SJCRH30 (cell line): ENCODE measurements at regions not wholly inside any gene's neighbourhood (a gene's known extent, or its start where the extent isn't known, plus 50 kb on each side); places are given as distances from the start of the nearest gene placed in this dataset.
A peak's percentile ranks its signal among the peaks of the same experiment; 100 is the strongest.

Experiments
- DNase-seq, 2 experiments: peaks; one replicate each; pipeline ENCODE4 v3.0.0-alpha.2; 2015 to 2020
- H3K27ac ChIP-seq: fragments of 250-450 bp; sonication (Bioruptor Pico); 2 replicates; pipeline ENCODE4 v1.5.1; 2020; ENCODE audit warnings: mild to moderate bottlenecking, moderate library complexity
- H3K27me3 ChIP-seq: fragments of 250-450 bp; sonication (Bioruptor Pico); 2 replicates; pipeline ENCODE4 v1.5.1; 2020; ENCODE audit warnings: mild to moderate bottlenecking, moderate library complexity
- H3K36me3 ChIP-seq: fragments of 250-450 bp; sonication (Bioruptor Pico); 2 replicates; pipeline ENCODE4 v1.5.1; 2020; ENCODE audit warnings: mild to moderate bottlenecking, moderate library complexity
- H3K4me1 ChIP-seq: fragments of 250-450 bp; sonication (Bioruptor Pico); 2 replicates; pipeline ENCODE4 v1.5.1; 2020; ENCODE audit warnings: mild to moderate bottlenecking, moderate library complexity
- H3K4me3 ChIP-seq: fragments of 250-450 bp; sonication (Bioruptor Pico); 2 replicates; pipeline ENCODE4 v1.5.1; 2020; ENCODE audit warnings: mild to moderate bottlenecking, moderate library complexity
- H3K9me3 ChIP-seq: fragments of 250-450 bp; sonication (Bioruptor Pico); replicated peaks from 2 replicates; pipeline ENCODE4 v1.5.1; 2020; ENCODE audit warnings: mild to moderate bottlenecking, moderate library complexity

DNA sequence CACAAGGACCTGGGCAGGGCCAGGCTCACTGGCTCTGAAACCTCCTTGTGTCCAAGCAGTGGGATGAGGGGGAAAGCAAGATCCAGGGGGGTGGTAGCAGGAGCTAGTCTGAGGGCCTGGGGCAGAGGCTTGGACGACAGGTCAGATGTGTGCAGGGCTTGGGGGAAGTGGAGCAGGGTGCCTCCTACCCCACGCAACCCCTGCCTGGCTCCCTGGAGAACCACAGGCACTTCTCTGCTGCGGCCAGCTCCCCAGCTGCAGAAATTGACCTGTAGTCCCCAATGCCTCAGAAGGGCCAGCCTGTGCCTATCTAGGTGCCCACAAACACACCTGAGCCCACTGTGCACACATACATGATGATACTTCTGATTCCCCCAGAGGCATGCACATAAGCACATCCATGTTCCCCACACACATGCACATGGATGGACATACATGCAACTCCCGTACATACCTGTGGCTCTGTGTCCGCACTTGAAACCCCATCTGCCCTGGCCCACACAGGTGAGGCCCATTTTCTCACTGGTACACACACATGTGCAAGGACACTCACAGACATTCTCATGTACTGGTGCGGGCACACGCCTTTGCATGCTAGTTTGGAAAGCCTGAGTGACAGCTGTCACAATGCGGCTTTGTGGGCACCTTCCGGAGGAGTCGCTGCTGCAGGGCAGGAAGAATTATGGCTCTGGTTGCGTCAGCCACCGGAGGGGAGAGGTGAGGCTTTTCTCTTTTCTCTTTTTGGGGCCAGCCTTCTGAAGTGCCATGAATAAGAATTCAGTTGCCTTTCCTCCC is 247.2 kb upstream of the CSF3R start:
- DNase-seq, result no peak
- no peaks in the 10 kb centered on the region for H3K4me1 ChIP-seq

GRCh38 chr1:36729289-36729688 is 246.6 kb upstream of the CSF3R start:
- DNase-seq, result no peak
- Histone ChIP-seq H3K4me3 (no peak overlapping the region), H3K27me3 (peaks cover 28% of the 10 kb centered on the region), H3K36me3 (no peaks in the 10 kb centered on the region), H3K27ac (no peak overlapping the region), H3K9me3 (no peaks in the 10 kb centered on the region), H3K4me1 (no peaks in the 10 kb centered on the region)

More for the DNA sequence above, 247.2 kb upstream of the CSF3R start:
- peaks cover 28% of the 10 kb centered on the region for H3K27me3 ChIP-seq
- no peak overlapping the region for H3K27ac ChIP-seq
- no peaks in the 10 kb centered on the region for H3K9me3 ChIP-seq
- H3K36me3 ChIP-seq, result no peaks in the 10 kb centered on the region
- H3K4me3 ChIP-seq, result no peak overlapping the region

GRCh38 chr1:36728846-36729245 is 246.1 kb upstream of the CSF3R start:
- Histone ChIP-seq H3K27ac (no peak overlapping the region), H3K4me1 (no peaks in the 10 kb centered on the region), H3K36me3 (no peaks in the 10 kb centered on the region), H3K27me3 (peaks cover 28% of the 10 kb centered on the region), H3K4me3 (no peak overlapping the region), H3K9me3 (no peaks in the 10 kb centered on the region)
- DNase-seq, result no peak

- Histone ChIP-seq H3K9me3 (no peaks in the 10 kb centered on the region), H3K27me3 (peaks cover 28% of the 10 kb centered on the region), H3K4me1 (no peaks in the 10 kb centered on the region)
These were observed 245.3 kb upstream of the CSF3R start for GRCh38 chr1:36728051-36728450.

DNA sequence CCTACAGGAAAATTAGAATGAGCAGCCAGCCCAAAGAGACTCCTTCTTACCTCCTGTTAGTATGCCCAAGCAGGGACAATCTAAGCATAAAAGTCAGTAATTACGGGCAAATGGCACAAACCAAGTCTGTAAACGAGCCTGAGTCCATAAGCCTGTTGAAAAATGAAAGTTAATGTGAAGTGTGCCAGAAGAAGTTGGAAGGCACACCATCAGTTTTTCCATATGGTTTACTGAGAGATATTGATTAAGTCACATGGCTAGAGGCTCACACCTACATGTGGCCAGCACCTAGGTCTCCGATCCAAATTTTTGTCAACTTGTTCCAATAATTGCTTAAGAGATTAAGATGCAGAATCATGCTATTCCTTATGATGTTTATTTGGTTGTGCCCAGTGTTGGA is 242.4 kb upstream of the CSF3R start:
- H3K4me3 ChIP-seq, result no peak overlapping the region
- H3K27me3 ChIP-seq, result peaks cover 28% of the 10 kb centered on the region
- H3K27ac ChIP-seq, result no peak overlapping the region
- H3K9me3 ChIP-seq, result no peaks in the 10 kb centered on the region
- H3K4me1 ChIP-seq, result no peaks in the 10 kb centered on the region
- no peaks in the 10 kb centered on the region for H3K36me3 ChIP-seq
- DNase-seq, result no peak

More at GRCh38 chr1:36728051-36728450, 245.3 kb upstream of the CSF3R start:
- Histone ChIP-seq H3K4me3 (no peak overlapping the region), H3K36me3 (no peaks in the 10 kb centered on the region), H3K27ac (no peak overlapping the region)
- DNase-seq, result no peak

DNA sequence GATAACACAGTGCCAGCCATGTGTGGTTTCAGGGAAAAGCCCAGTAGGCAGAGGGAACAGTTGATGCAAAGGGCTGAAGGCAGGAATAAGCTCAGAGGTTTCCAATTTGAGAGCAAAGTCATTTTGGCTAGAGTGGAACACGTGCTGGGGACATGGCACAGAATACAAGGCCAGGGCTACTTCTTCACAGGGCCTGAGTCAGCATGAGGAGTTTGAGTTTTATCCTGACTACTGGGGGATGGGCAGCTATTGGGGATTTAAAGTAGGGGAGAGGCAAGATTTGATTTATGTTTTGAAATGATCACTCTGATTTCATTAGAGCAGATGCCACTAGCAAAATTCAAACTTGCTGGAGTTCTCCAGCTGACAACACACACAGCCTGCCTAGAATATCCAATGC is 241.1 kb upstream of the CSF3R start:
- H3K4me3 ChIP-seq, result no peak overlapping the region
- H3K9me3 ChIP-seq, result no peaks in the 10 kb centered on the region
- no peak for DNase-seq

DNA sequence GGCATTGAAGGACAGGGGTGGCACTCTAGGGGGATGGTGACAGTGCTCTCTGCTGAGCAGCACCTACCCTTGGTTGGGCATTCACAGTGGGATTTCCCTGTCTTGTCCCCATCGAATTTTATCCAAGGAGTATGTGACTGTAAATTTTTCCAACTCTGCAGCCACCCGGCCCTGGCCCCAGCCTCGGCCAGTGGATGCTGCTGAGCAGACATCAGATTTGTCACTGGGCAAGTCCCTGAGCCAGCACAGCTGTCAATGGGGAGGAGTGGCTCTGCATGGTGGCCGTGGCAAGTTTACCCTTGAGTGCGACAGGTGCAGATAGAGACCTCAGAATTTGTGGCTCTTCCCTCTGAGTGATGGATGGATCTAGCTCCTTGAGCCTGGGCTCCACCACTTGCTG is 240.2 kb upstream of the CSF3R start:
- Histone ChIP-seq H3K9me3 (no peaks in the 10 kb centered on the region), H3K4me1 (no peaks in the 10 kb centered on the region), H3K27me3 (peaks cover 9% of the 10 kb centered on the region), H3K4me3 (no peak overlapping the region), H3K27ac (no peak overlapping the region), H3K36me3 (no peaks in the 10 kb centered on the region)
- peak in 1 of 2 experiments; percentile 9 for DNase-seq

More for the DNA sequence above, 241.1 kb upstream of the CSF3R start:
- H3K27me3 ChIP-seq, result peaks cover 16% of the 10 kb centered on the region
- H3K27ac ChIP-seq, result no peak overlapping the region
- H3K4me1 ChIP-seq, result no peaks in the 10 kb centered on the region
- H3K36me3 ChIP-seq, result no peaks in the 10 kb centered on the region

DNA sequence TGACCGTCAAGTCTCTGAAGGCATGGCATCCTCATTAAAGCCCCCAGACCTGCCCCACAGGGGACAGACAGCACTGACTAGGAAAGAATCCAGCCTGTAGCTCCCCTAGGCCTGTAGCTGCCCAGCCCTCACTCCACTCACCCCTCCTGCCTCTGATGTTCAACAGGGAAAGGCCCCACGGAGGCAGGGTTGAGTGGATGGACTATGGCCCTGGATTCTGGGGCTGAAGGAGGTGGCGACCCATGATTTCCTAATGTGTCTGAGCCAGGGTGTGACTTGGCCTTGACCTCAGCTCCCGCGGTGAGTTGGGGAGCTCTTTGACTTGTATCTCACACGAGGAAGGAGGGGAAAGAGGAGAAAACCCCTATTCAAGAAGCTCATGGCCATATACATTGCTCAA is 238.5 kb upstream of the CSF3R start:
- no peak overlapping the region for H3K27ac ChIP-seq
- no peaks in the 10 kb centered on the region for H3K9me3 ChIP-seq
- no peaks in the 10 kb centered on the region for H3K36me3 ChIP-seq
- no peak for DNase-seq
- no peak overlapping the region for H3K4me3 ChIP-seq
- no peaks in the 10 kb centered on the region for H3K4me1 ChIP-seq
- peaks cover 3% of the 10 kb centered on the region for H3K27me3 ChIP-seq

GRCh38 chr1:36717431-36717830 is 234.7 kb upstream of the CSF3R start:
- Histone ChIP-seq H3K9me3 (no peaks in the 10 kb centered on the region), H3K4me3 (no peak overlapping the region), H3K27me3 (peaks cover 22% of the 10 kb centered on the region), H3K4me1 (no peaks in the 10 kb centered on the region), H3K36me3 (no peaks in the 10 kb centered on the region), H3K27ac (no peak overlapping the region)
- no peak for DNase-seq

DNA sequence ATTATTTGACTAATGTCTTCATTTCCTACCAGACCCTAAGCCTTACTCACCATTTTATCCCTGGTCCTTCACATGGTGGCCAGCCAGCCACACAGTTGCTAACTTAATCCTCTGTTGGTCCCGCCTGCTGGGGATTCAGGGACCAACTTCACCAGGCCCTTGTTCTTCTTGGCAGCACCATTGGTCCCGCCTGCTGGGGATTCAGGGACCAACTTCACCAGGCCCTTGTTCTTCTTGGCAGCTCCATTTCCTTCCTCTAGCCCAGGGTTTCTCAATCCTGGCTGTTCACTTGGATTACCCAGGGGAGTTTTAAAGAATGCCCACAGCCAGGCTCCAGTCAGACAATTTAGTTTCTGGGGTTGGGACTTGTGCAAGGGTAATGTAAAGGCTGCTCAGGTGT is 233.1 kb upstream of the CSF3R start:
- no peak overlapping the region for H3K27ac ChIP-seq
- no peaks in the 10 kb centered on the region for H3K4me1 ChIP-seq
- DNase-seq, result no peak
- peaks cover 35% of the 10 kb centered on the region for H3K27me3 ChIP-seq
- no peaks in the 10 kb centered on the region for H3K9me3 ChIP-seq
- no peaks in the 10 kb centered on the region for H3K36me3 ChIP-seq
- no peak overlapping the region for H3K4me3 ChIP-seq

DNA sequence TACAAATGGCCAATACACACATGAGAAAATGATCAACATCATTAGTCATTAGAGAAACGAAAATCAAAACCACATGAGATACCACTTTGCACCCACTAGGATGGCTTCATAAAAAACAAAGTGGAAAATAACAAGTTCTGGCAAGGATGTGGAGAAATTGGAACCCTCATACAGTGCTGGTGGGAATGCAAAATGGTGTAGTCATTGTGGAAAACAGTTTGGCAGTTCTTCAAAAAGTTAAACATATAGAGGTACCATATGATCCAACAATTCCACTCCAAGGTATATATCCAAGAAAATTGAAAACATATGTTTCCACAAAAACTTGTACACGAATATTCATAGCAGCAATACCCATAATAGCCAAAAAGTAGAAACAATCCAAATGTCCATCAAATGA is 231.6 kb upstream of the CSF3R start:
- Histone ChIP-seq H3K4me1 (no peaks in the 10 kb centered on the region), H3K27me3 (peaks cover 50% of the 10 kb centered on the region), H3K4me3 (no peak overlapping the region), H3K9me3 (no peaks in the 10 kb centered on the region), H3K36me3 (no peaks in the 10 kb centered on the region), H3K27ac (no peak overlapping the region)
- no peak for DNase-seq

DNA sequence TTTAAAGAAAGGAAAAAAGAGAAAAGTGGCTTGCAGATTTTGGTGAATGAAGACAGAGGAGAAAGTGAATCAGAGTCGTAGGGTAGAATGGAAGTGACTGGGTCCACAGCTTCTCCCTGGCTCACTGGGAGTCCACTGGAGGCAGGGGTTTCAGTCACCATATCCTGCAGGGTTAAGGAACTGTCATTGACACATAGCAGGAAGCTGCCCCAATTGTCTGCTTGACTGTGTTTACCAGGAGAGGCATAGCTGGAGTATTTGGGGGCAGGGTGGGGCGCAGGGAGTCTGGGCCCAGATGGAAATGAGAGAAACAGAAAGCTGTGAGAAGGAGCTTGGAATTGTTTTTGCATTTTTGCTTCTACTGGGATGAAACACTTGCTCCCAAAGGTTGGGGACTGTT is 228.8 kb upstream of the CSF3R start:
- Histone ChIP-seq H3K27me3 (peaks cover 64% of the 10 kb centered on the region), H3K9me3 (no peaks in the 10 kb centered on the region), H3K4me3 (no peak overlapping the region), H3K27ac (no peak overlapping the region), H3K36me3 (no peaks in the 10 kb centered on the region), H3K4me1 (no peaks in the 10 kb centered on the region)
- no peak for DNase-seq

DNA sequence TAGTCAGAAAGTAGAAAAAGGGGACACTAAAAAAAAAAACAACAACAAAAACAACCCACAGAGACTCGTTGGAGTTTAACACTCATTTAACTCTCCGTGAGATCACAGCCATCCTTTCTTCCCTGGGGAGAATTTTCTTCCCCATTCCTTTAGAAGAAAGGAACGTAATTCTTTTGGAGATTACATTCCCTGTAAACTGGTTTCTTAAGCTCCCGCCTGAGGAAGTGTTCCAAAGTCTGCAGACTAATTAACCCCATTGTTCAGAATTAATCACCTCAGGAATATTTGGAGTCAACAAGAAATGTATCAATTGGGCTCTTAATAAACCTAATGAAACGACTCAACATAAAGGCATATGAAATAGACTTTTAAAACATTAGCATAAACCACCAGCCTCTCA is 228.2 kb upstream of the CSF3R start:
- H3K9me3 ChIP-seq, result no peaks in the 10 kb centered on the region
- H3K27me3 ChIP-seq, result peaks cover 70% of the 10 kb centered on the region
- H3K36me3 ChIP-seq, result no peaks in the 10 kb centered on the region
- no peak overlapping the region for H3K4me3 ChIP-seq
- DNase-seq, result no peak
- H3K4me1 ChIP-seq, result no peaks in the 10 kb centered on the region
- H3K27ac ChIP-seq, result no peak overlapping the region

DNA sequence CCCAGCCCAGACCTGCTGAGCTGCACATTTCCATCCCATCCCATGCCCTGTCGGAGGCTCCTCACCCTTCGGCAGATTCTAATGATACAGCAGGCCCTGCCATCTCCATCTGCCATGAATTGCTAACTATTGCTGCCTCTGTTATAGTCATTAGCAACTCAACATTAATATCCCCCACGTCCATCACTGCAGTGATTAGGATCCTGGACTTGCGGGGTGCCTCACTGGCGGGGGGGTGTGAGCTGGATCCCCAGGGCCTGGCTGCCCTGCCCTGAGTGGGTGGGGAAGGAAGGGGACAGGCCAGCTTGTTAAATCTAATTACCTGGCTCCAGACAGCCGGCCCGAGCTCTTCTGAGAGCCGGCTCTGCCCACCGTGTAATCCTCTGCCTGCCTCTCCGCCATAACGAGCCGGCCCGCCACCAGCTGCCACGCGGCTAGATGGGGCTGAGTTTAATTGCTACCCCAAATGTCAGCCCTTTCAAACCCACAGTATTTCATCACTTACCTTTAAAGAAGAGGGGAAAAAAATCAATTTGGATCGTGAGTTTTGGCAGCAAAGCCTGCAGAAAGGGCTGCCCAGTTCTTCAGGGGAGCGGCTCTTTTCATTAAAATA is 227.3 kb upstream of the CSF3R start:
- DNase-seq, result no peak
- Histone ChIP-seq H3K27ac (no peak overlapping the region), H3K4me1 (no peaks in the 10 kb centered on the region), H3K9me3 (no peaks in the 10 kb centered on the region), H3K27me3 (peaks cover 75% of the 10 kb centered on the region), H3K4me3 (no peak overlapping the region), H3K36me3 (no peaks in the 10 kb centered on the region)

DNA sequence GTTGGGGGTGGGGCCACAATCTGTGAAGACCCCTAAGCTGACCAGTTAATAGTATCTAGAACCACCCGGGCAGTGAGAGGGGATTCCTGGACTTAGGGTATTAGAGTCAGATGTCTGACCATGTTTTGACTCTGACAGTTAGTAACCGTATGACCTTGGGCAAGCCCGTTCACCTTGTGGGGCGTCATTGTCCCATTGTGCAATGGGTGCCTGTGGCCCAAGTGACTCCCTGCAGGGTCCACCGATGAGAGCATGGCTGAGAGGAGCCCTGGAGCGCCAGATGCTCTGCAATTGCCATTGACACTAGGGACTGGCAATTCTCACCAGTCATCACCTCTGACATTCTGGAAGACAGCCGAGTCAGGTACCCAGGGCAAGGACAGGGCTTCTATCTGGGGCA is 225.9 kb upstream of the CSF3R start:
- Histone ChIP-seq H3K27me3 (peaks cover 79% of the 10 kb centered on the region), H3K4me1 (no peaks in the 10 kb centered on the region), H3K9me3 (no peaks in the 10 kb centered on the region), H3K27ac (no peak overlapping the region), H3K4me3 (no peak overlapping the region), H3K36me3 (no peaks in the 10 kb centered on the region)
- no peak for DNase-seq

GRCh38 chr1:36707221-36707620 is 224.5 kb upstream of the CSF3R start:
- Histone ChIP-seq H3K27ac (no peak overlapping the region), H3K9me3 (no peaks in the 10 kb centered on the region), H3K4me3 (no peak overlapping the region), H3K27me3 (peaks cover 76% of the 10 kb centered on the region), H3K4me1 (no peaks in the 10 kb centered on the region), H3K36me3 (no peaks in the 10 kb centered on the region)
- no peak for DNase-seq
